DND-41 (cell line): ENCODE measurements at regions not wholly inside any gene's neighbourhood (a gene's known extent, or its start where the extent isn't known, plus 50 kb on each side); places are given as distances from the start of the nearest gene placed in this dataset.

Experiments used
- ATAC-seq: fragments of 200-7000 bp; cut with Tn5 transposase; 3 replicates; pipeline ENCODE4 v1.9.1; 2021; ENCODE audit warnings: low read depth; ENCODE audit not compliant: insufficient read depth
- DNase-seq: peaks from one replicate; pipeline ENCODE4 v3.0.0-alpha.2; 2020
- H2AFZ ChIP-seq: 2 replicates; pipeline ENCODE4 v1.6.0; 2012; ENCODE audit warnings: low read depth, low read length
- H3K27ac ChIP-seq: 2 replicates; pipeline ENCODE4 v1.5.1; 2012; ENCODE audit warnings: low read length, inconsistent platforms
- H3K27me3 ChIP-seq: fragments of 200-600 bp; sonication (generic); 2 replicates; pipeline ENCODE4 v1.6.0; 2012; ENCODE audit warnings: low read length, mild to moderate bottlenecking, inconsistent platforms; ENCODE audit not compliant: insufficient read depth, poor library complexity
- H3K36me3 ChIP-seq: 2 replicates; pipeline ENCODE4 v1.5.1; 2012; ENCODE audit warnings: low read length, inconsistent platforms; ENCODE audit not compliant: insufficient read depth
- H3K4me1 ChIP-seq: 2 replicates; pipeline ENCODE4 v1.5.1; 2012; ENCODE audit warnings: mild to moderate bottlenecking, low read length; ENCODE audit not compliant: insufficient read depth
- H3K4me2 ChIP-seq: 2 replicates; pipeline ENCODE4 v1.6.0; 2012; ENCODE audit warnings: mild to moderate bottlenecking, moderate library complexity, low read length, inconsistent platforms; ENCODE audit not compliant: insufficient read depth
- H3K4me3 ChIP-seq, 2 experiments: fragments of 200-600 bp in 1 of 2; shearing (Covaris generic) in 1 of 2; 2 replicates each; pipeline ENCODE4 v1.5.1; 2012 to 2016; ENCODE audit warnings: inconsistent platforms in 2 of 2, low read length in 2 of 2, mild to moderate bottlenecking in 2 of 2, low read depth in 1 of 2, moderate library complexity in 1 of 2
- H3K79me2 ChIP-seq: 2 replicates; pipeline ENCODE4 v1.6.0; 2012; ENCODE audit warnings: low read length, inconsistent platforms; ENCODE audit not compliant: insufficient read depth
- H3K9ac ChIP-seq: 2 replicates; pipeline ENCODE4 v1.6.0; 2012; ENCODE audit warnings: low read depth, mild to moderate bottlenecking, inconsistent platforms, low read length, moderate library complexity
- H3K9me3 ChIP-seq: 2 replicates; pipeline ENCODE4 v1.5.1; 2012; ENCODE audit warnings: low read length, moderate library complexity, mild to moderate bottlenecking, inconsistent platforms; ENCODE audit not compliant: insufficient read depth, severe bottlenecking
- H4K20me1 ChIP-seq: 2 replicates; pipeline ENCODE4 v1.6.0; 2012; ENCODE audit warnings: low read length; ENCODE audit not compliant: insufficient read depth
- CTCF ChIP-seq: IDR thresholded peaks from 2 replicates; pipeline ENCODE4 v1.5.1; 2012; ENCODE audit warnings: borderline replicate concordance, low read length, moderate library complexity, mild to moderate bottlenecking; ENCODE audit not compliant: poor library complexity, severe bottlenecking; ENCODE audit errors: extremely low read depth
- EZH2 ChIP-seq: IDR thresholded peaks from 3 replicates; pipeline ENCODE4 v1.6.1; 2012; ENCODE audit warnings: borderline replicate concordance, low read depth, mild to moderate bottlenecking, moderate library complexity, low read length, inconsistent platforms; ENCODE audit not compliant: severe bottlenecking

- H3K36me3 ChIP-seq = no peaks in the 10 kb centered on the region
- H3K4me3 ChIP-seq = no peak overlapping the region
- H2AFZ ChIP-seq = no peak overlapping the region
- no peak overlapping the region for H3K27ac ChIP-seq
- DNase-seq = no peak
- no peaks in the 10 kb centered on the region for H3K9me3 ChIP-seq
- no peaks in the 10 kb centered on the region for H3K27me3 ChIP-seq
- no peaks in the 10 kb centered on the region for H4K20me1 ChIP-seq
- ATAC-seq = no peak
- no peak for TF ChIP-seq CTCF
- no peak for TF ChIP-seq EZH2
- no peak overlapping the region for H3K9ac ChIP-seq
- no peaks in the 10 kb centered on the region for H3K79me2 ChIP-seq
- no peak overlapping the region for H3K4me2 ChIP-seq
- no peaks in the 10 kb centered on the region for H3K4me1 ChIP-seq
These were observed 928.7 kb downstream of the SLC4A3 start for GRCh38 chr2:220555961-220556630.

- H3K4me1 ChIP-seq = no peaks in the 10 kb centered on the region
- no peak for DNase-seq
- no peaks in the 10 kb centered on the region for H3K27me3 ChIP-seq
- no peak overlapping the region for H3K4me2 ChIP-seq
- H2AFZ ChIP-seq = no peak overlapping the region
- no peaks in the 10 kb centered on the region for H3K9me3 ChIP-seq
- TF ChIP-seq CTCF (no peak), EZH2 (no peak)
- no peaks in the 10 kb centered on the region for H4K20me1 ChIP-seq
- no peak overlapping the region for H3K4me3 ChIP-seq
- H3K27ac ChIP-seq = no peak overlapping the region
- no peaks in the 10 kb centered on the region for H3K79me2 ChIP-seq
- no peak overlapping the region for H3K9ac ChIP-seq
- H3K36me3 ChIP-seq = no peaks in the 10 kb centered on the region
- ATAC-seq = no peak
These were observed 929.2 kb downstream of the SLC4A3 start for GRCh38 chr2:220556658-220557057.

GRCh38 chr2:220560192-220560591, 932.8 kb downstream of the SLC4A3 start:
- Histone ChIP-seq H4K20me1 (no peaks in the 10 kb centered on the region), H3K4me1 (no peaks in the 10 kb centered on the region), H3K36me3 (no peaks in the 10 kb centered on the region), H3K4me3 (no peak overlapping the region), H3K27me3 (no peaks in the 10 kb centered on the region), H3K27ac (no peak overlapping the region), H3K4me2 (no peak overlapping the region), H3K9ac (no peak overlapping the region), H2AFZ (no peak overlapping the region), H3K9me3 (no peaks in the 10 kb centered on the region), H3K79me2 (no peaks in the 10 kb centered on the region)
- DNase-seq = no peak
- no peak for ATAC-seq
- TF ChIP-seq EZH2 (no peak), CTCF (no peak)

- H3K79me2 ChIP-seq = no peaks in the 10 kb centered on the region
- H3K27me3 ChIP-seq = no peaks in the 10 kb centered on the region
- TF ChIP-seq CTCF (no peak), EZH2 (no peak)
- H4K20me1 ChIP-seq = no peaks in the 10 kb centered on the region
- no peak overlapping the region for H3K4me3 ChIP-seq
- no peaks in the 10 kb centered on the region for H3K9me3 ChIP-seq
- DNase-seq (no peak), ATAC-seq (no peak)
- H3K4me1 ChIP-seq = no peaks in the 10 kb centered on the region
- H3K9ac ChIP-seq = no peak overlapping the region
- no peak overlapping the region for H3K27ac ChIP-seq
- H3K4me2 ChIP-seq = no peak overlapping the region
- no peak overlapping the region for H2AFZ ChIP-seq
- no peaks in the 10 kb centered on the region for H3K36me3 ChIP-seq
These were observed 935.1 kb downstream of the SLC4A3 start for GRCh38 chr2:220562375-220563140.
